Muscle layer of duodenum (tissue), 2 donors: ENCODE measurements at regions not wholly inside any gene's neighbourhood (a gene's known extent, or its start where the extent isn't known, plus 50 kb on each side); places are given as distances from the start of the nearest gene placed in this dataset.
A peak's percentile ranks its signal among the peaks of the same experiment; 100 is the strongest.

Source experiments
- H3K27ac ChIP-seq: one replicate; pipeline ENCODE4 v1.7.0; 2013; ENCODE audit warnings: mild to moderate bottlenecking, low read length
- H3K27me3 ChIP-seq: one replicate; pipeline ENCODE4 v1.7.0; 2013; ENCODE audit warnings: low read depth, mild to moderate bottlenecking, control low read depth, low read length
- H3K36me3 ChIP-seq, 2 donors: one replicate each; pipeline ENCODE4 v1.7.0; 2013; ENCODE audit warnings: low read length in 2 of 2, control low read depth in 1 of 2, mild to moderate bottlenecking in 1 of 2; ENCODE audit not compliant: insufficient read depth in 2 of 2, control insufficient read depth in 1 of 2
- H3K4me1 ChIP-seq, 2 donors: one replicate each; pipeline ENCODE4 v1.7.0; 2013; ENCODE audit warnings: low read length in 2 of 2, mild to moderate bottlenecking in 2 of 2, control low read depth in 1 of 2, moderate library complexity in 1 of 2; ENCODE audit not compliant: insufficient read depth in 2 of 2, control insufficient read depth in 1 of 2
- H3K4me3 ChIP-seq, 2 donors: one replicate each; pipeline ENCODE4 v1.7.0; 2013; ENCODE audit warnings: low read length in 2 of 2, low read depth in 1 of 2, mild to moderate bottlenecking in 1 of 2
- H3K9me3 ChIP-seq, 2 donors: one replicate each; pipeline ENCODE4 v1.7.0; 2013; ENCODE audit warnings: low read length in 2 of 2, control low read depth in 1 of 2, mild to moderate bottlenecking in 1 of 2; ENCODE audit not compliant: control insufficient read depth in 1 of 2
- donor health status: healthy.

- no peaks in the 10 kb centered on the region for H3K9me3 ChIP-seq
- H3K36me3 ChIP-seq, result no peaks in the 10 kb centered on the region
- no peaks in the 10 kb centered on the region for H3K27me3 ChIP-seq
- peaks cover 0 to 27% of the 10 kb centered on the region in 2 donors for H3K4me1 ChIP-seq
- H3K27ac ChIP-seq, result peak overlapping the region; percentile 24
- H3K4me3 ChIP-seq, result no peak overlapping the region
Measured at GRCh38 chr4:112927544-112927943, 121.9 kb upstream of the ANK2 start.

- no peaks in the 10 kb centered on the region for H3K27me3 ChIP-seq
- H3K27ac ChIP-seq, result no peak overlapping the region
- no peaks in the 10 kb centered on the region for H3K36me3 ChIP-seq
- H3K4me3 ChIP-seq, result no peak overlapping the region
- H3K4me1 ChIP-seq, result peaks cover 0 to 17% of the 10 kb centered on the region in 2 donors
- no peaks in the 10 kb centered on the region for H3K9me3 ChIP-seq
Measured at GRCh38 chr4:112931001-112931400, 118.5 kb upstream of the ANK2 start.

- no peaks in the 10 kb centered on the region for H3K9me3 ChIP-seq
- H3K27ac ChIP-seq, result no peak overlapping the region
- H3K27me3 ChIP-seq, result no peaks in the 10 kb centered on the region
- no peaks in the 10 kb centered on the region for H3K36me3 ChIP-seq
- no peak overlapping the region for H3K4me3 ChIP-seq
- H3K4me1 ChIP-seq, result peaks cover 0 to 4% of the 10 kb centered on the region in 2 donors
Measured at GRCh38 chr4:112933790-112934189, 115.7 kb upstream of the ANK2 start.

- Histone ChIP-seq H3K9me3 (no peaks in the 10 kb centered on the region), H3K36me3 (no peaks in the 10 kb centered on the region), H3K4me3 (no peak overlapping the region), H3K4me1 (no peaks in the 10 kb centered on the region), H3K27ac (no peak overlapping the region), H3K27me3 (no peaks in the 10 kb centered on the region)
Measured at GRCh38 chr4:112938461-112939058, 110.9 kb upstream of the ANK2 start.

GRCh38 chr4:112939901-112940300, 109.6 kb upstream of the ANK2 start:
- Histone ChIP-seq H3K27ac (no peak overlapping the region), H3K36me3 (no peaks in the 10 kb centered on the region), H3K4me3 (no peak overlapping the region), H3K27me3 (no peaks in the 10 kb centered on the region), H3K9me3 (no peaks in the 10 kb centered on the region), H3K4me1 (no peaks in the 10 kb centered on the region)

- Histone ChIP-seq H3K36me3 (no peaks in the 10 kb centered on the region), H3K27me3 (no peaks in the 10 kb centered on the region), H3K9me3 (no peaks in the 10 kb centered on the region), H3K4me3 (no peak overlapping the region), H3K4me1 (no peaks in the 10 kb centered on the region), H3K27ac (no peak overlapping the region)
Measured at GRCh38 chr4:112940336-112940735, 109.1 kb upstream of the ANK2 start.

GRCh38 chr4:112942077-112942476, 107.4 kb upstream of the ANK2 start:
- Histone ChIP-seq H3K4me1 (no peaks in the 10 kb centered on the region), H3K27ac (no peak overlapping the region), H3K9me3 (no peaks in the 10 kb centered on the region), H3K36me3 (no peaks in the 10 kb centered on the region), H3K27me3 (no peaks in the 10 kb centered on the region), H3K4me3 (no peak overlapping the region)

GRCh38 chr4:112942997-112943396, 106.5 kb upstream of the ANK2 start:
- H3K27ac ChIP-seq, result no peak overlapping the region
- no peaks in the 10 kb centered on the region for H3K36me3 ChIP-seq
- H3K4me1 ChIP-seq, result no peaks in the 10 kb centered on the region
- no peak overlapping the region for H3K4me3 ChIP-seq
- H3K9me3 ChIP-seq, result no peaks in the 10 kb centered on the region
- H3K27me3 ChIP-seq, result no peaks in the 10 kb centered on the region

- Histone ChIP-seq H3K27me3 (no peaks in the 10 kb centered on the region), H3K4me1 (no peaks in the 10 kb centered on the region), H3K27ac (no peak overlapping the region), H3K4me3 (no peak overlapping the region), H3K9me3 (no peaks in the 10 kb centered on the region), H3K36me3 (no peaks in the 10 kb centered on the region)
Measured at GRCh38 chr4:112944006-112944405, 105.4 kb upstream of the ANK2 start.

- Histone ChIP-seq H3K36me3 (no peaks in the 10 kb centered on the region), H3K27me3 (no peaks in the 10 kb centered on the region), H3K27ac (no peak overlapping the region), H3K4me1 (no peaks in the 10 kb centered on the region), H3K4me3 (no peak overlapping the region), H3K9me3 (no peaks in the 10 kb centered on the region)
Measured at GRCh38 chr4:112946127-112946526, 103.3 kb upstream of the ANK2 start.

- Histone ChIP-seq H3K4me3 (no peak overlapping the region), H3K36me3 (no peaks in the 10 kb centered on the region), H3K4me1 (no peaks in the 10 kb centered on the region), H3K27ac (no peak overlapping the region), H3K9me3 (no peaks in the 10 kb centered on the region), H3K27me3 (no peaks in the 10 kb centered on the region)
Measured at GRCh38 chr4:112947616-112948015, 101.8 kb upstream of the ANK2 start.
